ENCODE measurements at regions not wholly inside any gene's neighbourhood (a gene's known extent, or its start where the extent isn't known, plus 50 kb on each side); places are given as distances from the start of the nearest gene placed in this dataset.
A peak's percentile ranks its signal among the peaks of the same experiment; 100 is the strongest.

- no peak for DNase-seq
Observed at GRCh38 chr14:96931751-96932150, 134.6 kb downstream of the VRK1 start.

DNA sequence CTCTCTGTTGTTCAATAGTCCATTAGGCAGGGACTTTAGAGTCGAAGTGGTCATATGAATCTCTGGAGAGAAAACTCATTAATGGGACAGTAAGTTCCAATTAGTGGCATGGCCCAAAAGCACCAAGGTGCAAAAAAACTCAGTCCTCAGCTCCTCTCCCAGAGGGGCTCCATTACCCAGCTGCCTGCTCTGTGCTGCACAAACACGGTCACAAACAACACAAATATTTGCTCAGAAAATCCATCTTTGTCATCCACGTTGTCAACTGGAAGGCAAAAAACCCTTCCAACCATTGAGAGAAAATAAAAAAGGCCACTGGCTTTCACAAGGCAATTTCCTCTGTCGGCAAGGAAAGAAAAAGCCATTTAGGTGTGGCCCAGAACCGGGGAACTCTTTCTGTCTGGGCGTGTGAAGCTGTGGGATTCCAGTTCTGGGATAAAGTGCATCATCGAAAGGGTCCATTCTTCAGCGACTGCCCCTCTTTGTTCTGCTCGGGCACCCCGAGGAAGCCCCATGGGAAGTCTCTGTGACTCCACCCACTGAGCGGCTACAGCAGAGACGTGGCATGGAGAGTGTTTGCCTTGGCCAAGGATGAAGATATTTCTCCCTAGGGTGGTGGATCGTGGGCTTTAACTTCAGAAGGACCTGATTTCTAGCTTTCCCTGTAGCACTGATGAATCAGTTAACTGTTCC is 137.6 kb downstream of the VRK1 start:
- no peak for DNase-seq

DNA sequence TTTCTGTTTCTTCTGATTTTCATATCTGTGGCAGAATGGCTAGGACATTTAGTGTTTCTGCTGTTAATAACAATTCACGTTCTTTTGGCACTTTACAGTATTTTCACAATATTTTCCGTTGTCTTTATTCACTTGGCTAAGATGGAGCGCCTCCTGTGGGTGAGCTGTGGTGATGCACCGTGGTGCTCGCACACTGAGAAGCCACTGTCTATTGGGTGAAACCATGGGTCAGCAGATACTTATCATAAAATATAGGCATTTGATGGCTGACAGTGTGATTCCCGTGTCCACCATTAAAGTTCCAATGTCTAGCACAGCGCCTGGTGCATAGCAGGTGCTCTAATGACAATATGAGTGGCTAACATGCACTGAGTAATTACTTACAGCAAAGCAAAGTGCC is 141.8 kb downstream of the VRK1 start:
- DNase-seq = peak; percentile 20 to 29

- DNase-seq = no peak
Observed at GRCh38 chr14:96940009-96940408, 142.8 kb downstream of the VRK1 start.

GRCh38 chr14:96944297-96944696 is 147.1 kb downstream of the VRK1 start:
- DNase-seq = no peak

GRCh38 chr14:96945721-96946120 is 148.5 kb downstream of the VRK1 start:
- DNase-seq = no peak

DNA sequence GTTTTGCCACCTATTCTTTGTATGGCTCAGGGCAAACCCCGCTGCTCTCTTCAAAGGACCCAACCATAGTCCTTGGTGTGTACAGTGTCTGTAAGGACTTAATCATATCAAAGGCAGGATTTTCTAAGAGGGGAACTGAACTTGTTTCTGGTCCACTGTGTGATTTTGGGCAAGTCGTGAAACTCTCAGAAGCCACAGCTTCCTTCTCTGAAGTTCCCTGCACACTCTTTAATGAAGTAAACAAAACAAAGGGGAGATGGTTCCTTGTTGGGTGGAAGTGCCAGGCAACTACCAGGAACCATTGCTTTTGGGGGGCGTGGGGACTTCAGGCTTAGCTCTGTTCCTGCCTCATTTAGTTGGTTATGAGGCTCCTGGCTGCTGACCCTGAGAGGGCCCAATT is 152.4 kb downstream of the VRK1 start:
- no peak for DNase-seq

GRCh38 chr14:96951511-96951910 is 154.3 kb downstream of the VRK1 start:
- DNase-seq = no peak

- DNase-seq = no peak
Observed at GRCh38 chr14:96953087-96953874, 156.1 kb downstream of the VRK1 start.

DNA sequence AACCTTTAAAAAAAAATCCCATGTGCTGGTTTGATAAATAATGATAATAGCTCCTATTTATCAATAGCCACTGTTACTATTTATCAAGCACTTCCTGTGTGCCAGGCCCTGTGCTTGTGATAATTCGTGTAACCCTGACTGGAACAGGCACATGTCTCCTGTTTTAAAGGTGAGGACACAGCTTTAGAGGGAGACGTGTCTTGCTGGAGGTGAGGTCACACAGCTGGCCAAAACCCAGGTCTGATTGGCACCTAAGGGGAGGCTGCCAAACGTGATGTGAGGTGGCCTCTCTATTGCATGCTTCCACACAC is 156.6 kb downstream of the VRK1 start:
- DNase-seq = no peak

- DNase-seq = no peak
Observed at GRCh38 chr14:96956464-96957239, 159.5 kb downstream of the VRK1 start.

- no peak for DNase-seq
Observed at GRCh38 chr14:96958057-96958456, 160.9 kb downstream of the VRK1 start.

GRCh38 chr14:96959992-96960391 is 162.8 kb downstream of the VRK1 start:
- DNase-seq = no peak

DNA sequence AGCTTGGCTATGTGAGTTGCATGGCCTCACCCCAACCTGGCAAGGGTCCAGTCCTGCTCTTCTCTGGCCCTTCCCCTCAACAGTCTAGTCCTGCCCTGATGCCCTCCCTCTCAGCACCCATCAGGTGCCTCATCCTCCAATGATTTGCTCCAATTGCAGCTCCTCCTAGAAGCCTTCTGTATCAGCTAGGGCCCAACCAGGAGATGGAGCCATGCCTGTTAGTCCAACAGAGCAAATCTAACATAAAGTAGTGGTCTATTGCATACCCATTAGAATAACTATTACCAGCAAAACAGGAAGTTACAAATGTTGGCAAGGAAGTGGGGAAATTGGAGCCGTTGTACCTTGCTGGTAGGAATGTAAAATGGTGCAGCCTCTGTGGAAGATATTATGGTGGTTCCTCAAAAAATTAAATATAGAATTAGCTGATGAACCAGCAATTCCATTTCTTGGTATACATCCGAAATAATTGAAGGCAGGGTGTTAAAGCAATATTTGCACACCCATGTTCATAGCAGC is 163.5 kb downstream of the VRK1 start:
- no peak for DNase-seq

DNA sequence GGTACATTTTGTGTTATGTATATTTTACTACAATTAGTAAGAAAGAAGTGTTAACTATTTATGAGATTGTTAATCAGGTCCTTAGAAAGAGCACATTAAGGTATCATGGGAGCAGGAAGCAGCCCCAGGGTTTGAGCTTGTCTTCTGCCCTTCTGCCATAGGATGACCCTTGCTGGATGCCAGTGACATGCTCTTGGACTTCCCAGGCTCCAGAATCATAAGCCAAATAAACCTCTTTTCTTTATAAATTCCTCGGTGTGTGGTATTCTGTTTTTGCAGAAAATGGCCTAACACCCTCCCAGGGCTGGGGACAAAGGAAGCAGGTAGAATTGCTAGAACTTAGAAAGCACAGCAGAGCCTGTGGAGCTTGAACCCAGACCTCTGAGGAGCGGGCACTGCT is 164.7 kb downstream of the VRK1 start:
- no peak for DNase-seq

- DNase-seq = peak; percentile 26 to 27
Observed at GRCh38 chr14:96962337-96962736, 165.2 kb downstream of the VRK1 start.

- DNase-seq = no peak
Observed at GRCh38 chr14:96964726-96965415, 167.7 kb downstream of the VRK1 start.

- no peak for DNase-seq
Observed at GRCh38 chr14:96965885-96966595, 168.9 kb downstream of the VRK1 start.

DNA sequence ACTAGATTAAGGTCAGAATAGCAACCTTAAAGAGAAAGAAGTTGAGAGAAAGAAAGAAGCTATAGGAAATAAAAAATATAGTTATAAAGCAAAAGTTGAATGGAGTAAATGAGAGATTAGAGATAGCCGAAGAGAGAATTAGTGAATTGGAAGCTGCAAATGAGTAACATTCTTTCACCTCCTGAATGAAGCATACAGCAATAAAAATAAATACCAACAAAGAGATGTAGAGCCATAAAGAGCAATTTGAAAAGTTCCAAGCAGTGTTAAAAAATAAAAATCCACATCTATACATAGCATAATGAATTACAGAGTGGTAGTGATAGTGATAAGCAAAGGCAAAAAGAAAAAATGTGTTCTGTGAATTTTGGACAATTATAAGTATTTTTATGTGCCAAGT is 177.9 kb downstream of the VRK1 start:
- no peak for DNase-seq

DNA sequence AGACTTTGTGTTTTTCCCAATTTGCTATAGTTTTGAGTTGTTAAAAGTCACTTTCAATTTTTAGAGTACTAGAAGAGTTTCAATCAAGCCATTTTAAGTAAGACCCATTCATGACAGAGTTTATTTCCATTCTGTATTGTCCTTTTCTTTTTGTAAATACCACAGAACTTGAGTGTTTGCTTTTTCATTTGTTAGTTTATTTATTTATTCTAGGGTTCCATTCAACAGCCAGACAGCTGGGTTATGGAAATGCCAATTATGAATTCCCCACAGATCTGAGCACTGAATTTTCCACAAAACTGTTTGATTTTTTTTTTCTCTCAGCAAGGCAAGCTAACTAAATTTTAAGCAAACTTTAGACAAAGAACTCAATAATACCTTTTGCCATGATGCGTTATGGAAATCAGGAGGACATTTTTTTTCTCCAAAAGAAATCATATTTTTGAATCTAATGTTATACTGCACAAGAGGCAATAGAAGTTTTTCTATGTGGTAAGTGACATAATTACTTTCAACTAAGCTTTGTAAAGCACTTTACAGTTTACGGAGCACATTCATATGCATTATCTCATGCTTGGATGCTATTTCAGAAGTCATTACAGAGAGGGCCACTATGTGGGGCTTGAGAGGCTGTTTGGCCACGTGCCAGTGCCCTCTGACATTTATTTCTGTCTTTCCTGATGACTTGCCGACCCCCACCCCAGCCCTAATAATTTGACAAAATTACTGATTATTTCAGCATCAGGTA is 181.5 kb downstream of the VRK1 start:
- no peak for DNase-seq

DNA sequence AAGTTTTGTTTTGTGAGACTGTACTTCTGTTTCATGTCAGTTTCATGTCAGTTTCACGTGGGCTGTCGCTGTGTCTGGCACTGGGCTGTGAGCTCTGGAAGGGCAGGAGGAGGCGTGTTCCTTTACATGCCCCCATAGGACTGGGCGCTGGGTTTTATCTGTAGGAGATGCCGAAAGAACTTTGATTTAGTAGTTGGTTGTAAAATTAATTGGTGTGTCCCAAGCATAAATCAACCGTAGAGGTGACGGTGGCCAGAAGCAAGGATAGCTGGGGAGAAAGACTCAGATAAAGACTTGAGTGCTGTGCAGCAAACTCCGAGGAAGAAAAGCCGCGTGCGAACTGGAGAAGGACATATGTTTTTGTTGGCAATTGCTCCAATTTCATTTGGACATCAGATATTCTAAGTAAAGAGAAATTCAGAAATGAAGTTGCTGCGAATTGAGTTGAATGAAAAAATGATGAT is 182.5 kb downstream of the VRK1 start:
- DNase-seq = no peak

DNA sequence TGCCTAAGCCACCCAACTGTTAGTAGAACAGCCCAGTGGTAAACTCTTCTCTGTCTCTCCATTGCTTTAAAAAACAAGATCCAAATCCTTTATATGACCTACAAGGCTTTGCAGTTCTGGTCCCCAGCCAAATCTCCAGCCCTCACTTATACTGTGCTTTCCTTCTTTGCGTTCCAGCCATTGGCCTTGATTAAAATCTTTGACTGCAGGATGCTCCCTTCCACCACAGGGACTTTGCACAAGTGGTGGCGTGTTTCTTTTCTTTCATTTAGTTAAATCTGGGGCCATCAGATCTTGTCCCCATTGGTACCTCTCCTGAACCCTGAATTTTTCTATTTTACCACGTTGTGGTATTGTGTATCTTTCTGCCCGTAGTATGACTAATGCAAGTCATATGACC is 183.7 kb downstream of the VRK1 start:
- no peak for DNase-seq

Measured in activated T-cell treated with anti-CD3 and anti-CD28 coated beads, Interleukin-2, amount 50 U/mL, for 48 hours (primary cell).